ENCODE measurements at regions not wholly inside any gene's neighbourhood (a gene's known extent, or its start where the extent isn't known, plus 50 kb on each side); places are given as distances from the start of the nearest gene placed in this dataset.

- Mint-ChIP-seq H3K27ac (no peak overlapping the region), H3K4me3 (no peak overlapping the region), H3K27me3 (ENCODE audit: low read depth) (no peaks in the 10 kb centered on the region), H3K9me3 (no peaks in the 10 kb centered on the region), H3K4me1 (no peaks in the 10 kb centered on the region), H3K36me3 (ENCODE audit: low read depth) (no peaks in the 10 kb centered on the region)
- no peak for TF ChIP-seq CTCF (IDR thresholded peaks at IDR 0.05; ENCODE audit: unreplicated experiment in 3 of 3)
Observed at GRCh38 chr2:191617575-191617974, 60.4 kb upstream of the NABP1 start.

DNA sequence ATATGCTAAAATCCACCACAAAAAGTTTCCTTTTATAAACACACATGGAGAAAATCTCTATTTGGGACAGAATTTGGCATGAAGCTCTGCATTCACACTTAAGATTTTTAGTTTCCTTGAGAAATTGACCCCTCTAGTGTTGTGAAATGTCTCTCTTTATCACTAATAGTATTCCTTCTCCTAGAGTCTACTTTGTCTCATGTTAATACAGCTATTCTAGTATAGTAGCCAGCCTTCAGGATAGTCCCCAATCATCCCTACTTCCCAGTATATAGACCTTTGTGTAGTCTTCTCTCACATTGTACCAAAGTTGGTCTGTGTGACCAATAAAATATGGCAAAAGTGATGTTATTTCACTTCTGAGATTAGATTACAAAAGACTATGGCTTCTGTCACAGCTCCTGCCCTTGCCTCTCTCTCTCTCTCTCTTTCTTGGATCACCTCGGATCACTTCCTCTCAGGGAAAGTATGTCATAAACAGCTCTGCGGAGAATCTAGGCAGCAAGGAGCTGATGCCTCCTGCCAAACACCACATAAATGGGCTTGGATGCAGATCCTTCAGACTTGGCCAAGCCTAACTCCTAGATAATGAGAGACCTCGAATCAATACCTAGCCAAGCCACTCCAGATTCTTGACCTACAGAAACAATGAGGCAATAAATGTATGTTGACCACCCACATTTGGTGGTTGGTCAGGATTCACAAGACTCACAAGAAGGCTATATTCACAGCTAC is 59.7 kb upstream of the NABP1 start:
- no peaks in the 10 kb centered on the region for H3K4me1 Mint-ChIP-seq
- no peaks in the 10 kb centered on the region for H3K27me3 Mint-ChIP-seq (ENCODE audit: low read depth)
- H3K9me3 Mint-ChIP-seq = no peaks in the 10 kb centered on the region
- no peaks in the 10 kb centered on the region for H3K36me3 Mint-ChIP-seq (ENCODE audit: low read depth)
- H3K27ac Mint-ChIP-seq = no peak overlapping the region
- no peak for TF ChIP-seq CTCF (IDR thresholded peaks at IDR 0.05; ENCODE audit: unreplicated experiment in 3 of 3)
- H3K4me3 Mint-ChIP-seq = no peak overlapping the region

DNA sequence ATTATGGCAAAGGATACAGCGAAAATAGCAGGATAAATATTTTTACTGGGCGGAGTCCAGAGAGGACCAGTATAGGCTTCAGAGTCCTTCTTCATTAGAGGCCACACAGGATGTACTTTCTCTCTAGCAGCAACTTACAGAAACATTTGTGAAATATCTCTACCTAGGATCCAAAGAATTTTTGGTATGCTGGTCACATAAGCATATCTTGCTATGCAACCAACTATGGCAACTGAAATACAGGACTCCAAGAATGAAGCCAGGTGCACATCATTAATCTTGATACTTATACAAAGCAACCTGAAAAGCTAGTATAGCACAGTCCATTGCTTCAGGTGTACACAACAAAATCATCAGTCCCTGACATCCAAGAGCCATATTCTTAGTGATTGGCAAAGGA is 59.1 kb upstream of the NABP1 start:
- H3K36me3 Mint-ChIP-seq (ENCODE audit: low read depth) = no peaks in the 10 kb centered on the region
- no peaks in the 10 kb centered on the region for H3K27me3 Mint-ChIP-seq (ENCODE audit: low read depth)

DNA sequence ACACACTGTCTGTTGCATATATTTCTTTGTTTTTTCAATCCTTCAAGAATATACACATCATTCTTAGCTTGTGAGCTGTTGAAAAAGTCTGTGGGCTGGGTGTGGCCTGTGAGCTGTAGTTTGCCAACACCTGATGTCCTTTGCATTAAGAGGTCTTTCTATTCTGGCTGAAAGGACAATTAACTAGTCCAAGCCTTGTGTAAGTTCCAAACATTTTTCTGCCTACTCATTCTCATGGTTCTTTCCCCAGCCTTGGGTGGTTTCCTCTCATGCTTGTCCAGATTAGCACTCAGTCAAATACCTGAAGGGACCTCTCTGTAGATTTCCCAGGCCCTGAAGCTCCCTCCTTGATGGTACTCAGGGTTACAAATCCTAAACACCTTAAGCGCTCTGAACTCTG is 57.8 kb upstream of the NABP1 start:
- no peak for TF ChIP-seq CTCF (IDR thresholded peaks at IDR 0.05; ENCODE audit: unreplicated experiment in 3 of 3)
- no peak overlapping the region for H3K27ac Mint-ChIP-seq
- no peak overlapping the region for H3K4me3 Mint-ChIP-seq
- H3K27me3 Mint-ChIP-seq (ENCODE audit: low read depth) = no peaks in the 10 kb centered on the region
- H3K9me3 Mint-ChIP-seq = no peaks in the 10 kb centered on the region
- no peaks in the 10 kb centered on the region for H3K36me3 Mint-ChIP-seq (ENCODE audit: low read depth)
- no peaks in the 10 kb centered on the region for H3K4me1 Mint-ChIP-seq

More for the DNA sequence above, 59.1 kb upstream of the NABP1 start:
- Mint-ChIP-seq H3K9me3 (no peaks in the 10 kb centered on the region), H3K4me3 (no peak overlapping the region), H3K4me1 (no peaks in the 10 kb centered on the region), H3K27ac (no peak overlapping the region)
- no peak for TF ChIP-seq CTCF (IDR thresholded peaks at IDR 0.05; ENCODE audit: unreplicated experiment in 3 of 3)

DNA sequence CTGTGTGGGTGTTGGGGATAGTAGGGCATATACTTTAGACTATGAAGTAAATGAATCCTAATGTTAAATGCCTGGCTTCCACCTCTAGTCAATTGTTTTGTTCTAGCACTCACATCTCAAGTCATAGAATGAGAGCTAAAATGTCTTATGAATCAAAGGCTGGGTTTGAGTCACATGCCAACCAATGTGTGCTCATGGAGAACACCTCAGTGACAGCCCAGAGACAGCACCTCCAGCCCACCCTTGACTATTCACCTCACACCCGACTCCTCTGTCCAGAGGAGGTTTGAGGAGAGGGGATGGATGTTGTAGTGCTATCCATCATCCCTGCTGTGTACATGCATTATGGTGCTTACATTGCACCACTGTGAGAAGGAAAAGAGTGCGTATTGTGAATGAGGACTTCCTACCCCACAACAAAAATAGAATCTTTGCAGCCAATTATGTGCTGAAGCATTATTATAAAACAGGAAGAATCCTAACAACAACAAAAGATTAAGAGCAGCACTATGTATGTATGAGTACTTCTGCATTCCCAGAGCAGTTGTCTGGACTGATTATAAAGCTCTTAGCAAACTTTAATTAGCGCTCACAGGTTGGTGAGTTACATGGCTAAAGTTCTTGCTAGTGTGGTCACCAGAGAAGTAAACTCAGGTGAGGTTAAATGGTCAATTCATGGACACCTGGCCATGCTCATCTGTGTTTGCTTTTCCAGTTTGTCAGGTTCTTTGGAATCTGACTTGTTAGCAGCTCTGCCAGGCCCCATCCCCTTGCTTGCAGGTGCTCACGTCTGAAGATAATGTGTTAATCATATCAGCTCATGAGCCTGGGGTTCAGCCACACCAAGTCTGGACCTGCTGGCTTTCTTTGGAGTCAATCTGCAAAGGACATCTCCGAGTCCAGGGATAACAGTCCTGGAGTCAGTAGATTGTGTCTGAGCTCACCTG is 55.3 kb upstream of the NABP1 start:
- Mint-ChIP-seq H3K27ac (no peak overlapping the region), H3K4me3 (no peak overlapping the region), H3K36me3 (ENCODE audit: low read depth) (no peaks in the 10 kb centered on the region), H3K4me1 (no peaks in the 10 kb centered on the region), H3K27me3 (ENCODE audit: low read depth) (no peaks in the 10 kb centered on the region), H3K9me3 (no peaks in the 10 kb centered on the region)
- TF ChIP-seq CTCF (IDR thresholded peaks at IDR 0.05; ENCODE audit: unreplicated experiment in 3 of 3) = no peak

All from nephron (organoid).